HuH-7 (cell line): ENCODE measurements at regions not wholly inside any gene's neighbourhood (a gene's known extent, or its start where the extent isn't known, plus 50 kb on each side); places are given as distances from the start of the nearest gene placed in this dataset.

Experiments
- DNase-seq: peaks from one replicate; pipeline ENCODE4 v3.0.0; 2011; ENCODE audit warnings: low spot score

GRCh38 chr1:69436151-69436550, 131.6 kb upstream of the LRRC7 start:
- no peak for DNase-seq

DNA sequence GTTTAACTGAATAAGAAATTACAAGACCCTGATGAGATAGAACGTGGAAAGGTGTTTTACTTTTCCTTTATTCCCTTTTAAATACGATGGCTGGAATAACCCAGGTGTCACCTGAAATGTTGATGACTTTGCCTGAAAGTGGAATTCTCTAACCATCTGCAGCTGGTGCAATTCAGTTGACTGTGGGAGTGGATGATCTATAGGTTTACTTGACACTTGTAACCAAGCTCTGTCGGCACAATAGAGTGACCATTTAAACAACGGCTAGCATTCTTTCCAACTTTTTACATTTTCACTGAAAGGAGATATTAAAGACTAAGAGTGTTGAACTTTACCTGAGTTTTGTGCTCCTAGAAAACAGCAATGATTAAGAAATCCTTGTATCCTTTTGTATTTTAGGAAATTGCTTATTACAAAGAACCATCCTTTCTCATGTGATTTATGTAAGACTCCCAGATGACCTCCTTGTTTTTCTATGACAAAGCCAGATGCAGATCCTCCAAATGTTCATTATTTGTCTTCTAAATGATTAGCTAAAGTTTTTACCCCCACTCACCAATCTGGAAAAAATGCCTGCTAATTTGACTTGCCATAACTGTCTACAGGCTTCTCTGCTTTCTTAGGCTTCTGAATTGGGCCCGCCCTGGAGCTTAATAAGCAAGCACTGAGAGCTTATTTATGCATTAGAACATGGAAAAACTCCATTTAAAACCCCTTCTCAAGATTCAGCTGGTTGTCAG, 129.5 kb upstream of the LRRC7 start:
- DNase-seq, result no peak

DNA sequence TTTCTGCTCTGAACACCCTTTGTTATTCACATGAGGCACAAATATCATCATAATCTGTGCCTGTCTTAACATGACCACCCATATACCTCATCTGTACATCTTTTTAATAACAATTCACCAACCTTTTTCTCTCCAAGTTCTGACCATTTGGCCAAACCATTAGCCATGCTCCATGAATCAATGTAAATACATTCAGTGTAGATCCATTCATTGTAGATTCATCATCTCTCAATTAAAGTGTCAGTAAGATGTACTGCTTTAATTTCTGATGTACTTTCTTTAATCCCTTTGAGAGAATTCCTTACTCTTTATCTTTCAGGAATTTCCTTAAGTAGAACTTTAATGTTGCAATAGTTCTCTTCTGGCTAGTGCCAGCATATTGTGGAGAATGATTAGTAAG, 126.2 kb upstream of the LRRC7 start:
- no peak for DNase-seq

GRCh38 chr1:69451196-69451595, 116.5 kb upstream of the LRRC7 start:
- DNase-seq, result no peak

DNA sequence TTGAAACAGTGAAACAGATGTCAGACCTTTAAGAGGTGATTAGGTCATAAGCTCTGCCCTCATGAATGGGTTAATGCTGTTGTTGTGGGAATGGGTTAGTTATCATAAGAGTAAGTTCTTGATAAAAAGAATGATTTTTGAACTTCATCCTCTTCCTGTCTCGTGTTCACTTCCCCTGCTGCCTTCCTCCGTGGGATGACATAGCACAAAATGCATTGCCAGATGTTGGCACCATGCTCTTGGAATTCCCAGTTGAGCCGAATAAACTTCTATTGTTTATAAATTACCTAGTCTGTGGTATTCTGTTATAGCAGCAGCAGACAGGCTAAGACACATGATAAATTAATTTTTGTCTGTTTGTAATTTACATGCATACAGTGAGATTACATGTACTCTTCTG, 112.0 kb upstream of the LRRC7 start:
- DNase-seq, result no peak

DNA sequence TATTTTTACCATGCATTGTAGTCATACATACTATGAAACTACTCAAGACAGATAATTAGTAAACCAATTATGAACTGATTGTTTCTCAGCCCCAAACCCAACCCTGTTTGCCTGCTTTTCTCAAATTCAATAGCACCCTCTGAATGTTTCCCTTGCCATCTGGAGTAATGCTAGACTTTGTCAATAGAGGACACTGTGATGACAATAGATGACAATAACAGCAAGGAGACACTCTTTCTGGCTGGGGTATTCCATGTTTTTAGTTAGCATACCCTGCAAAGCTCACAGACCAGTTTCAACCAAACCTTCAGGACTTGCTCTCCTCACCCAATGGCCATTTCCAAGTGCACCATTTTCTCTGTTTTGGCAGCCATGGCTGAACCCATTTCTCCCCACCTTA, 108.5 kb upstream of the LRRC7 start:
- DNase-seq, result no peak

DNA sequence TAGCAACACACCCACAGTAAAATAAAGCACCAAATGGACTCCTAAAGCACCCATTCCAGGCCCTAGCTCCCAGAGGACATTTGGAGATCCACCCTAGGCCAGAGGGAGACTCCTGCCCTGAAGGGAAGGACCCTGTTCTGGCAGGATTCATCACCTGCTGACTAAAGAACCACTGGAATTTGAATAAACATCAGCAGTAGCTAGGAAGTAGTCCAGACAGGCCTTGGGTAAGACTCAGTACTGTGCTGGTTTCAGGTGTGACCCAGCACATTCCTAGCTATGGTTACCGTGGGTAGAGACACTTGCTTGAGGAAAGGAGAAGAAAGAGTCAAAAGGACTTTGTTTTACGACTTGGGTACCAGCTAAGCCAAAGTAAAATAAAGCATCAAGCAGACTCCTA, 92.7 kb upstream of the LRRC7 start:
- no peak for DNase-seq

- DNase-seq, result no peak
Measured at GRCh38 chr1:69479734-69480133, 88.0 kb upstream of the LRRC7 start.

DNA sequence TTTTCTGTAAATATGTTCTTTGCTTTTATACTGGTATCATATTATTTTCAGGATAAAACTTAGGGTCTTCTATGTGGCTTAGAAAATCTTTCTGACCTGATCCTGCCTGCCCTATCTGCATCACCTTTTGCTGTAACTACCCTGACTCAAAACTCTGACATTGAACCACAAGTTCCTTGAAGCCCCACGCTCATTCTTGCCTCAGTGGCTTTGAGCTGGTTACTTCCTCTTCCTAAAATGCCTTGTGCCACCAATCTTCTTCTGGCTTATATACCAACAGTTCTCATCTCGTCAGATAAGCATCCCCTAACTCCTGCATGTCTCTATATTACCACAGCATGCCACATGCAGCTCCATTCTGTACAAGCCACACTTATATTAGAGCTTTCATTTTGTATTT, 84.5 kb upstream of the LRRC7 start:
- no peak for DNase-seq

GRCh38 chr1:69485616-69486015, 82.1 kb upstream of the LRRC7 start:
- DNase-seq, result no peak

DNA sequence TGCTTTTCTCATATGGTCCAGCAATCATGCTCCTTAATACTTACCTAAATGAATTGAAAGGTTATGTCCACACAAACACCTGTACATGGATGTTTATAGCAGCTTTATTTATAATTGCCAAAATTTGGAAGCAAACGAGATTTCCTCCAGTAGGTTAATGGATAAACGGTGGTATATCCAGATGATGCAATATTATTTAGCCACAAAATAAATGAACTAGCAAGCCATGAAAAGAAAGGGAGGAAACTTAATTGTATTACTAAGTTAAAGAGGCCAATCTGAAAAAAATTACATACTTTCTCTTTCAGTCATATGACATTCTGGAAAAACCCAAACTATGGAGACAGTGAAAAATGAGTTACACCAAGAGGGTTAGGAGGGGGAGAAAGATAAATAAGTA, 76.3 kb upstream of the LRRC7 start:
- DNase-seq, result no peak

GRCh38 chr1:69492286-69492685, 75.4 kb upstream of the LRRC7 start:
- no peak for DNase-seq

DNA sequence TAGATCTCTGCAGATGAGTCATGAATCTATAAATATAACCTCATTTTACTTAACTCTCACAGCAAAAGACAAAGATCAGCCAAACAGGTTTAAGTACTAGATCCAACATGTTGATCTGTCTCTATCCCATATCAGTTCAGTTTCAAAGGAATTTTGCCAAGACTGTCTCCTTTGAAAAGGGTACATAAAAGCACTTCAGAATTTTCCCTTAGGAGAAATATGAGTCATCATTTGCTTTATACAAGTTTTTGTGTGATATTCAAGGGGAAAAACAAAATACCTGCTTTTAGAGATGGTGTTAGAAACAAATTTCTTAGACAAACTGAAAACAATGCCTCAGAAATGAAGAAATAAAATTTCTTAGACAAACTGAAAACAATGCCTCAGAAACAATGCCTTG, 73.5 kb upstream of the LRRC7 start:
- DNase-seq, result no peak

DNA sequence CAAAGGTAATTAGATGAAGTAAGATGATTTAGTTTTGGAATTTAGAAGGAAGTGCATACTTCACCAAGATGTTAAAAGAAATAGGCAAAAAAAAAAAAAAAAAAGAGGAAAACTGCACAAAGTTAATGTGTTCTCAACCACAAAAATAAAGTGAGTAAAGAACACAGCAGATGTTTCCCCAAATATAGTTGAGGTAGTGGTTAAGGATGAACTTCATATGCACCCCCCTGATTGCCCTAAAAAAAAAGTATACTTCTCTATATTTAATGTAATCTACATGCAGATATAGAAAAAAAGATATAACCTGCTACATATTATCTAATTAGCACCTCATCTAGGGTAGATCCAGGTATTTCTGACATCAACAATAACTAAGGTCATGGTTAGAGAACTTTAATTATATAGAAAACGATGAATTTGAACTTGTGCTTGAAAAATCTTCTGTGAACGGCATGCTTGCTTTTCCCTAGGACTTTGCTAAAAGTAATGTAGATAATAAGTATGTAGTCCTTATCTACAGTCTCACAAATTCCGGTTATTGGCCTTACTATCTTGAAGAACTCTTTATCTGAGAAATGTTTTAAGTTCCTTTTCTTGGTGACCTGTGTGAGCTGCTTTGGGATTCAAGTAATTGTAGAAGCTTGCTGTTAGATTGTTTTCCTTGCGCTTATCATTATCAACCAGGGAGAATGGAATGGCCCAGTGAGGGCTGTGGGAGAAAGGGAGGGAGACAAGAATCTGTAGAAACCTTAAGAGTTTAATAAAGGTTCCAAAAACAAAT, 70.1 kb upstream of the LRRC7 start:
- no peak for DNase-seq

DNA sequence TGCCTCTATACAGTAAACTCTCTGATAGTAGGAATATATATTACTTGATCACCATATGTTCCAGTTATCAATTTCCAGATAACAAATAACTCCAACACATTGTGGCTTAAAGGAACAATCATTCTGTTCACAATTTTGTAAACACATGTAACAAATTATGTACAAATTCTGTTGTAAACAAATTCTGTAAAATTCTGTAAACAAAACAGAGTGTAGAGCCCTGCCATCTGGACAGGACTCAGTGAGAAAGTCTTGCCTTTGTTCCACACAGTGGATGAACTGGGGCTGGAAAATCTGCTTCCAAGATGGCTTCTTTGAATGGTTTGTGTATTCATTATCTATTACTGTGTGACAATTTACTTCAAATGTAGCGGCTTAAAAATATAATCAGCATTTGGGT, 69.0 kb upstream of the LRRC7 start:
- no peak for DNase-seq

GRCh38 chr1:69499203-69499803, 68.4 kb upstream of the LRRC7 start:
- DNase-seq, result no peak

DNA sequence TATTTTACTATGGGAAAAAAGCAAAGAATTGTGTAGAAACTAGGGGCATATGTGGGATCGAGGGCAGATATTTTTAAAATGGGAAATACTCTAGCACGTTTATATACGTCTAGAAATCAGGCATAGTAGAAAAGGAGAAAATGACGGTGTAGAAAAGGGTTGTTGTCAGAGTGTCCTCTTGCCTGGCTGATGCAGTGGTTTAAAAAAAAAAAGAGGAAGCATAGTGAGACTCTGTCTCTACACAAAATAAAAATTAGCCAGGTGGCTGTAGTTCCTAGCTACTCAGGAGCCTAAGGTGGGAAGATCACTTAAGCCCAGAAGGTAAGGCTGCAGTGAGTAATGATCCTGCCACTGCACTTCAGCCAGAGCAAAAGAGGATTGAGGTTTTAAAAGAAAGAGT, 64.7 kb upstream of the LRRC7 start:
- no peak for DNase-seq

DNA sequence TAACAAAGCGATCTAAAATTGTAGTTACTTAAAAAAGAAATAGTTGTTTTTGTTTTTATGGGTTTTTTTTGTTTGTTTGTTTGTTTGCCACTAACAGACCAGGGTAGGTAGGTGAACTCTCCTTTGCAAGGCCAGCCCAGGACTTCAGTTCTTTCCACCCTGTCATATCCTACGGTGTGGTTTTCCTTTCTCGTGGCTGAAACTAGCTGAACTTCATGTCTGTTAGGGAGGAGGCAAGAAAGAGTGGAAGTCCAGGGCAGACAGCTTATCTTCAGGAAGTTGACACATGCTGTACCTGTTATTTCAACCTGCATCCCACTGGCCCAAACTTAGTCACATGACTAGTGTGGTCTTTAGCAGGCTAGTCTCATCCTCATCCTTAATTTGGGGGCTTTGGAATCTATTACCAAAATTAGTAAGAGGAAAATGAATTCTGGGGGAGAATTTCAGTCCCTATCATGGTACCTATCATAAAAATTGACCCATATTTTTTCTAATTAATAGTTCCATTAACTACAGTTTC, 62.9 kb upstream of the LRRC7 start:
- DNase-seq, result no peak

GRCh38 chr1:69506311-69506710, 61.4 kb upstream of the LRRC7 start:
- DNase-seq, result no peak

DNA sequence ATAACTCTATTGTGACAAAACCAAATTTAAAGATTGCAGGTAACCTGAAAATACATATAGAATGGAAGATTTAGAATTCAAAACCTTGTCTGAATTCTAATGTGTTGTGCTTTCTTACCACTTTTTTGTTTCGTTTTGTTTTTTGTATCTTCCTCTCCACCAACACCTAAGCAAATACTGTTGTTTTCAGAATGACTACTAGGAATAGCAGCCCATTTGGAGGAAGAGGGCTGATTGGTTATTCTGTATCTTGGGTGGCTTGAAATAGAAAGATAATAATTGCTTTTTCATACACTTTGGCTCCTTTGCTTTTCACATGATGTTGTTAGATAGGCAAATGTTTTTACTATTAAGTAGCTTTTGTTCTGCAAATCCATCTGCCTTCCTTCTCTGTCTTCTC, 61.0 kb upstream of the LRRC7 start:
- no peak for DNase-seq

DNA sequence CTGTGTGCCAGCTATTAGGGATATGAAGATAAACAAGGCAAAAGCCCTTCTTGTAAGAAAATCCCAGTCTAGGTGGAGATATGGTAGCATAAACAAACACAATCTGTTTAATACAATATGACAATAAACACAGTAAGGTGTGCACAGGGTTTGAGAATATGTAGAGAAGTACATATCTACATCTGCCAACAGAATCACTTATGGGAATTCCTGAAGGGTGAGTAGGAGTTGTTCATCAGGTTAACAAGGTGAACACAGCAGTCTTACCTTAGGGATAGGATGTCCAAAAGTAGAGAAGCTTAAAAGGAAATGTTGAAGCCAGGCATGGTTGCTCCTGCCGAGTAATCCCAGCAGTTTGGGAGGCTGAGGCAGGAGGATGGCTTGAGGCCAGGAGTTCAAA, 57.7 kb upstream of the LRRC7 start:
- no peak for DNase-seq

GRCh38 chr1:69511426-69512192, 56.1 kb upstream of the LRRC7 start:
- DNase-seq, result no peak
